NCI-H1417 treated with DMSO at 0.1 percent for 48 hours (cell line): ENCODE measurements at regions not wholly inside any gene's neighbourhood (a gene's known extent, or its start where the extent isn't known, plus 50 kb on each side); places are given as distances from the start of the nearest gene placed in this dataset.
"Not testable (repeated sequence)": the region's sequence is repeated elsewhere in the genome, so short reads cannot be mapped to it uniquely, and the experiment has no call there.

ENCODE experiments used
- DNase-seq: peaks from one replicate; lab custom pipeline; 2025; lab: John Stamatoyannopoulos, UW

- DNase-seq, result no peak
These were observed 63.8 kb upstream of the ENPP6 start for GRCh38 chr4:184281231-184282139.

- no peak for DNase-seq
These were observed 63.0 kb upstream of the ENPP6 start for GRCh38 chr4:184280591-184281071.

GRCh38 chr4:184280137-184280536, 62.5 kb upstream of the ENPP6 start:
- no peak for DNase-seq

GRCh38 chr4:184279496-184280061, 61.9 kb upstream of the ENPP6 start:
- DNase-seq, result no peak

- DNase-seq, result not testable (repeated sequence)
These were observed 60.1 kb upstream of the ENPP6 start for GRCh38 chr4:184277769-184278168.

- DNase-seq, result not testable (repeated sequence)
These were observed 59.3 kb upstream of the ENPP6 start for GRCh38 chr4:184277010-184277409.

GRCh38 chr4:184276346-184276745, 58.7 kb upstream of the ENPP6 start:
- not testable (repeated sequence) for DNase-seq

- DNase-seq, result no peak
These were observed 58.1 kb upstream of the ENPP6 start for GRCh38 chr4:184275766-184276165.

- DNase-seq, result no peak
These were observed 56.7 kb upstream of the ENPP6 start for GRCh38 chr4:184274286-184274951.

GRCh38 chr4:184273166-184274147, 55.8 kb upstream of the ENPP6 start:
- no peak for DNase-seq

GRCh38 chr4:184270808-184271413, 53.2 kb upstream of the ENPP6 start:
- no peak for DNase-seq

GRCh38 chr4:184269879-184270430, 52.3 kb upstream of the ENPP6 start:
- no peak for DNase-seq

GRCh38 chr4:184268584-184269160, 51.0 kb upstream of the ENPP6 start:
- no peak for DNase-seq

GRCh38 chr4:184267673-184268583, 50.3 kb upstream of the ENPP6 start:
- no peak for DNase-seq
